HCT116 (cell line): ENCODE measurements at regions not wholly inside any gene's neighbourhood (a gene's known extent, or its start where the extent isn't known, plus 50 kb on each side); places are given as distances from the start of the nearest gene placed in this dataset.
A peak's percentile ranks its signal among the peaks of the same experiment; 100 is the strongest.

ENCODE experiments used
- ATAC-seq: fragments of 200-7000 bp; cut with Tn5 transposase; 2 replicates; pipeline ENCODE4 v1.9.1; 2020; ENCODE audit warnings: mild to moderate bottlenecking, moderate library complexity
- BruUV-seq: library from RNA; stranded (reverse); fragments of 400-500 nt; replicated peaks from 2 replicates; lab custom pipeline; 2021; lab: Mats Ljungman, UMichigan
- CTCF ChIA-PET: fragments of 300-600 bp; sonication (Branson Sonifier 250); formaldehyde crosslinking; loops from one replicate; lab custom pipeline; 2021; ENCODE audit warnings: antibody characterized with exemption; lab: Charles Lee
- POLR2A ChIA-PET: fragments of 300-600, 350-600 bp; sonication (Branson Sonifier 250); formaldehyde crosslinking; loops from one replicate; lab custom pipeline; 2021; ENCODE audit warnings: antibody characterized with exemption; lab: Charles Lee
- RAD21 ChIA-PET, 2 experiments: fragments of 300-600 bp; sonication (Branson Sonifier 250); formaldehyde crosslinking; loops; one replicate each; lab custom pipeline; 2023; ENCODE audit warnings: low total read pairs in 2 of 2; ENCODE audit not compliant: uncharacterized antibody in 2 of 2, unreplicated experiment in 2 of 2, low non-redundant PET in 1 of 2; lab: Charles Lee
- DNase-seq: peaks from one replicate; pipeline ENCODE4 v3.0.0-alpha.2; 2010; ENCODE audit warnings: low read depth, low spot score
- H2AFZ ChIP-seq: fragments of 200-600 bp; shearing (Covaris generic), sonication (generic); 2 replicates; pipeline ENCODE4 v1.6.1; 2017; ENCODE audit warnings: low read depth, mixed run types, mixed read lengths, antibody characterized with exemption, low read length; ENCODE audit not compliant: poor library complexity, severe bottlenecking
- H3K27ac ChIP-seq: 2 replicates; pipeline ENCODE4 v1.5.1; 2012; ENCODE audit warnings: low read depth, low read length
- H3K27me3 ChIP-seq: fragments of 200-600 bp; sonication (generic); 2 replicates; pipeline ENCODE4 v1.6.1; 2016; ENCODE audit warnings: mixed run types, low read length, mixed read lengths; ENCODE audit not compliant: insufficient read depth
- H3K36me3 ChIP-seq, 2 experiments: fragments of 200-500 bp in 1 of 2; fragments of 200-600 bp in 1 of 2; sonication (Bioruptor generic) in 1 of 2; sonication (generic) in 1 of 2; 2 replicates each; pipeline versions ENCODE4 v1.5.1 to v1.6.1; 2014 to 2016; ENCODE audit warnings: low read length in 2 of 2, inconsistent platforms in 1 of 2, mixed read lengths in 1 of 2, mixed run types in 1 of 2; ENCODE audit not compliant: insufficient read depth in 2 of 2, control insufficient read depth in 1 of 2
- H3K4me1 ChIP-seq, 2 experiments: fragments of 200-600 bp in 1 of 2; sonication (generic) in 1 of 2; 2 replicates each; pipeline versions ENCODE4 v1.5.1 to v1.6.1; 2012 to 2017; ENCODE audit warnings: low read length in 2 of 2, inconsistent platforms in 1 of 2, mild to moderate bottlenecking in 1 of 2, mixed read lengths in 1 of 2, mixed run types in 1 of 2, moderate library complexity in 1 of 2; ENCODE audit not compliant: insufficient read depth in 2 of 2, control insufficient read depth in 1 of 2
- H3K4me2 ChIP-seq: fragments of 200-600 bp; sonication (generic); 2 replicates; pipeline ENCODE4 v1.6.1; 2017; ENCODE audit warnings: mixed run types, low read length, mixed read lengths
- H3K4me3 ChIP-seq, 2 experiments: fragments of 200-600 bp in 1 of 2; sonication (generic) in 1 of 2; replicated peaks in 1 of 2; 2 replicates each; pipeline ENCODE4 v1.5.1; 2011 to 2016; ENCODE audit warnings: low read length in 2 of 2, control low read depth in 1 of 2, low read depth in 1 of 2, mild to moderate bottlenecking in 1 of 2, mixed read lengths in 1 of 2, mixed run types in 1 of 2
- H3K79me2 ChIP-seq: fragments of 200-600 bp; sonication (generic); 2 replicates; pipeline ENCODE4 v1.6.1; 2017; ENCODE audit warnings: mild to moderate bottlenecking, mixed run types, low read length, moderate library complexity, mixed read lengths; ENCODE audit not compliant: insufficient read depth
- H3K9ac ChIP-seq: fragments of 200-600 bp; sonication (generic); 2 replicates; pipeline ENCODE4 v1.6.1; 2016; ENCODE audit warnings: low read length, mixed read lengths
- H3K9me2 ChIP-seq: fragments of 200-600 bp; sonication (generic), shearing (Covaris generic); 2 replicates; pipeline ENCODE4 v1.6.1; 2017; ENCODE audit warnings: mixed run types, mild to moderate bottlenecking, moderate library complexity; ENCODE audit not compliant: insufficient read depth
- H3K9me3 ChIP-seq, 2 experiments: fragments of 200-500 bp in 1 of 2; fragments of 200-600 bp in 1 of 2; sonication (Bioruptor generic) in 1 of 2; sonication (generic) in 1 of 2; 2 replicates each; pipeline ENCODE4 v1.6.1; 2014 to 2017; ENCODE audit warnings: low read length in 2 of 2, mixed read lengths in 2 of 2, inconsistent platforms in 1 of 2, low read depth in 1 of 2, mild to moderate bottlenecking in 1 of 2, mixed run types in 1 of 2, moderate library complexity in 1 of 2; ENCODE audit not compliant: control insufficient read depth in 1 of 2, insufficient read depth in 1 of 2
- H4K20me1 ChIP-seq: fragments of 200-600 bp; sonication (generic), shearing (Covaris generic); 2 replicates; pipeline ENCODE4 v1.6.1; 2017; ENCODE audit warnings: mixed run types, mild to moderate bottlenecking, moderate library complexity; ENCODE audit not compliant: insufficient read depth
- ATF3 ChIP-seq: IDR thresholded peaks from 2 replicates; pipeline ENCODE4 v1.6.1; 2012
- CEBPB ChIP-seq: IDR thresholded peaks from 2 replicates; pipeline ENCODE4 v1.6.1; 2012; ENCODE audit warnings: low read depth
- CTCF ChIP-seq, 3 experiments: fragments of 200-600 bp in 1 of 3; sonication (generic) in 1 of 3; IDR thresholded peaks in 2 of 3; conservative IDR thresholded peaks in 1 of 3; 2 replicates each; pipeline ENCODE4 v1.5.1; 2012 to 2017; ENCODE audit warnings: low read depth in 2 of 3, low read length in 2 of 3, antibody characterized with exemption in 1 of 3, borderline replicate concordance in 1 of 3, control low read depth in 1 of 3, mild to moderate bottlenecking in 1 of 3, mixed read lengths in 1 of 3, mixed run types in 1 of 3, moderate library complexity in 1 of 3; ENCODE audit not compliant: insufficient read depth in 1 of 3
- MAX ChIP-seq: IDR thresholded peaks from 2 replicates; pipeline ENCODE4 v1.6.1; 2012
- POLR2AphosphoS5 ChIP-seq: IDR thresholded peaks from 2 replicates; pipeline ENCODE4 v1.6.1; 2011; ENCODE audit warnings: mild to moderate bottlenecking, low read depth, low read length, moderate library complexity
- SRF ChIP-seq: IDR thresholded peaks from 2 replicates; pipeline ENCODE4 v1.6.1; 2012; ENCODE audit warnings: low read depth
- intact Hi-C: fragments of 100-400 bp; cut with micrococcal nuclease; formaldehyde crosslinking; loops from 2 replicates; pipeline ENCODE4 v1.10.0; 2022

- no peak overlapping the region for H3K27ac ChIP-seq
- intact Hi-C loops = loop anchor here (1.0 to 10.0 kb wide), 8 partner anchors 55 to 646 kb away; no protein-coding TSS in a partner anchor
- no peak for DNase-seq
- ChIA-PET POLR2A (interaction anchor here (1.6 kb wide), 1 partner anchor 56 kb away, joined by 4 read pairs; no protein-coding TSS in a partner anchor), RAD21 (interaction anchor here (0.8 to 1.7 kb wide), 5 partner anchors 56 to 646 kb away, joined by 3 to 10 read pairs (median 4); no protein-coding TSS in a partner anchor)
- no peaks in the 10 kb centered on the region for H3K27me3 ChIP-seq
- H3K4me3 ChIP-seq = no peak overlapping the region
- BruUV-seq = no TSS peak
- H3K9me2 ChIP-seq = no peaks in the 10 kb centered on the region
- TF ChIP-seq ATF3 (no peak), POLR2AphosphoS5 (no peak), CEBPB (0 out of 2 replicates have a peak, but pooled peaks have one; percentile 20), MAX (no peak), CTCF (IDR thresholded peaks at IDR 0.05 in 2 of 3, conservative IDR thresholded peaks at IDR 0.05 in 1 of 3; ENCODE audit: borderline replicate concordance in 1 of 3, insufficient read depth in 1 of 3, low read depth in 2 of 3, low read length in 2 of 3) (no peak), SRF (no peak)
- TF ChIP-seq, all 23 proteins: peak for 1
- Histone ChIP-seq H3K36me3 (no peaks in the 10 kb centered on the region), H3K9ac (no peak overlapping the region), H3K9me3 (no peaks in the 10 kb centered on the region), H3K79me2 (no peaks in the 10 kb centered on the region), H4K20me1 (no peaks in the 10 kb centered on the region), H3K4me2 (no peak overlapping the region), H3K4me1 (no peaks in the 10 kb centered on the region), H2AFZ (peak overlapping the region; percentile 26)
- CTCF ChIA-PET = interaction anchor here (0.7 to 3.2 kb wide), 15 partner anchors 9 to 911 kb away, joined by 3 to 40 read pairs (median 8); no protein-coding TSS in a partner anchor
- ATAC-seq = no peak
Observed at GRCh38 chr4:138034871-138035270, 207.3 kb downstream of the SLC7A11 start.
